ENCODE measurements at regions not wholly inside any gene's neighbourhood (a gene's known extent, or its start where the extent isn't known, plus 50 kb on each side); places are given as distances from the start of the nearest gene placed in this dataset.

GRCh38 chr15:39471785-39472574, 108.9 kb upstream of the THBS1 start:
- no peak overlapping the region for H3K4me2 ChIP-seq
- no peak overlapping the region for H3K4me3 ChIP-seq
- no peaks in the 10 kb centered on the region for H3K9me3 ChIP-seq
- 93% methylated on average over 2 of the region's 2 CpGs for WGBS (ENCODE audit: missing lambda C conversion rate)
- no peak overlapping the region for H3K27ac ChIP-seq
- ChIA-PET CTCF (interaction anchor here (1.6 kb wide), 1 partner anchor 11 kb away, joined by 3 read pairs; no protein-coding TSS in a partner anchor), POLR2A (no interaction called here)
- ATAC-seq (no peak), FAIRE-seq (no peak), DNase-seq (ENCODE audit: low read depth in 1 of 2, low spot score in 1 of 2) (no peak)
- TF ChIP-seq EP300 (IDR thresholded peaks at IDR 0.05) (no peak), ZNF302 (CRISPR knock-in tag; IDR thresholded peaks at IDR 0.05) (no peak), HEYL (CRISPR knock-in tag; IDR thresholded peaks at IDR 0.05) (no peak), PHF8 (IDR thresholded peaks at IDR 0.05; ENCODE audit: borderline replicate concordance, low read depth) (no peak), GATA3 (IDR thresholded peaks at IDR 0.05; ENCODE audit: borderline replicate concordance) (no peak), HOXA7 (CRISPR knock-in tag; IDR thresholded peaks at IDR 0.05) (no peak), FOSB (CRISPR knock-in tag; IDR thresholded peaks at IDR 0.05) (no peak), JUN (IDR thresholded peaks at IDR 0.05) (no peak), MYC (IDR thresholded peaks at IDR 0.05; ENCODE audit: borderline replicate concordance, low read length) (no peak), BHLHE40 (IDR thresholded peaks at IDR 0.05; ENCODE audit: low read depth, low read length) (no peak)
- TF ChIP-seq, protein P1, sequence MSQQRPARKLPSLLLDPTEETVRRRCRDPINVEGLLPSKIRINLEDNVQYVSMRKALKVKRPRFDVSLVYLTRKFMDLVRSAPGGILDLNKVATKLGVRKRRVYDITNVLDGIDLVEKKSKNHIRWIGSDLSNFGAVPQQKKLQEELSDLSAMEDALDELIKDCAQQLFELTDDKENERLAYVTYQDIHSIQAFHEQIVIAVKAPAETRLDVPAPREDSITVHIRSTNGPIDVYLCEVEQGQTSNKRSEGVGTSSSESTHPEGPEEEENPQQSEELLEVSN (IDR thresholded peaks at IDR 0.05; ENCODE audit: borderline replicate concordance, low read depth): no peak
- H3K4me1 ChIP-seq: no peaks in the 10 kb centered on the region

DNA sequence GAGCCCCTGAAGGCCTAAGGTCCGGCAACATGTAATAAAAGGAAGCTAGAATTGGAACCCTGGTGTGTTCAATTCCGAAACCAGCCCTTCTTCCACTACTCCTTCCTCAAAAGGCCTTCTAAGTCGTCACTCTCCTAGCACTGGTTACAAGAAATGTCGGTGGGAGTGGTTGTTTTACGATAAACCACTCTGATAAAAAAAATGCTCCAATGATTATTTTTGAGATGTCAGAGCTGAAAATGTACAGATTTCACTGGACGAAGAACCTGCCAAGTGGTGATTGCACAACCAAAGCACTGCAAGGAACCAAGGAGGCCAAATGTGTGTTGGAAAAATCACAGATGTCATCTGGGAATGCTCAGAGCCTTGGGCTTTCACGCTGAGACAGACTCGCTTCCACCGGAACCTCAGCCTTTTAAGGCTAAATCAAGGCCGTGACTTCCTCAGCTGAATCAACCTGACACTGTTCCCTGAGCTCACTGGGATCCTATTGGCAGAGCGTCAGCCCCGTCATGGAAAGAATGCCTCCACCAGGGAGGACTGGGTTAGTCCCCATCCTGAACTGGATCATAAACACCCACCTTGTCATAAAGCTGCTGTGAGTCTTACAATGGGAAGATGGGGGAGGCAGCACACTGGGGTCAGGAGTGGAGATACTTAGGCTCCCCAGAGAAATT, 108.1 kb upstream of the THBS1 start:
- no peak for ATAC-seq

More for the DNA sequence above, 108.1 kb upstream of the THBS1 start:
- Histone ChIP-seq H3K4me3 (no peak overlapping the region), H3K4me2 (no peak overlapping the region), H3K9me3 (no peaks in the 10 kb centered on the region), H3K27ac (no peak overlapping the region), H3K4me1 (no peaks in the 10 kb centered on the region)
- FAIRE-seq: no peak
- POLR2A ChIA-PET: no interaction called here
- DNase-seq (ENCODE audit: low read depth in 1 of 2, low spot score in 1 of 2): no peak
- 83% methylated on average over 10 of the region's 12 CpGs for WGBS (ENCODE audit: missing lambda C conversion rate)
- CTCF ChIA-PET: interaction anchor here (1.6 kb wide), 1 partner anchor 12 kb away, joined by 3 read pairs; no protein-coding TSS in a partner anchor
- TF ChIP-seq MAZ (IDR thresholded peaks at IDR 0.05; ENCODE audit: borderline replicate concordance, low read depth, low read length) (no peak), EHMT2 (IDR thresholded peaks at IDR 0.05; ENCODE audit: low read depth) (no peak), MAFK (IDR thresholded peaks at IDR 0.05; ENCODE audit: partially characterized antibody) (no peak), HOXA7 (CRISPR knock-in tag; IDR thresholded peaks at IDR 0.05) (no peak), TP53 (CRISPR knock-in tag; IDR thresholded peaks at IDR 0.05) (no peak), BCL3 (IDR thresholded peaks at IDR 0.05) (no peak), HEYL (CRISPR knock-in tag; IDR thresholded peaks at IDR 0.05) (no peak), ZFP36 (IDR thresholded peaks at IDR 0.05; ENCODE audit: borderline replicate concordance, partially characterized antibody) (no peak), JUN (IDR thresholded peaks at IDR 0.05) (no peak), CBX8 (IDR thresholded peaks at IDR 0.05) (no peak), NFE2L2 (conservative IDR thresholded peaks at IDR 0.05; ENCODE audit: low read length) (no peak), MAX (IDR thresholded peaks at IDR 0.05) (no peak), ZSCAN20 (CRISPR knock-in tag; IDR thresholded peaks at IDR 0.05) (no peak), TFCP2L1 (CRISPR knock-in tag; IDR thresholded peaks at IDR 0.05) (no peak), HDAC2 (IDR thresholded peaks at IDR 0.05) (no peak), FOSB (CRISPR knock-in tag; IDR thresholded peaks at IDR 0.05) (no peak), RNF2 (IDR thresholded peaks at IDR 0.05; ENCODE audit: borderline replicate concordance, low read depth) (no peak), SMC3 (IDR thresholded peaks at IDR 0.05) (no peak)

All from A549 (cell line).